ENCODE measurements at regions not wholly inside any gene's neighbourhood (a gene's known extent, or its start where the extent isn't known, plus 50 kb on each side); places are given as distances from the start of the nearest gene placed in this dataset.

GRCh38 chr10:71038921-71039320 lies 150.6 kb upstream of the PCBD1 start:
- peaks cover 8% of the 10 kb centered on the region for H3K4me1 Mint-ChIP-seq (ENCODE audit: unreplicated experiment)
- H3K27ac Mint-ChIP-seq (ENCODE audit: unreplicated experiment) = no peak overlapping the region
- no peaks in the 10 kb centered on the region for H3K36me3 Mint-ChIP-seq (ENCODE audit: unreplicated experiment)
- H3K4me3 Mint-ChIP-seq (ENCODE audit: unreplicated experiment) = no peak overlapping the region
- no peak for DNase-seq (ENCODE audit: extremely low spot score, unreplicated experiment)
- H3K27me3 Mint-ChIP-seq (ENCODE audit: unreplicated experiment) = peaks cover 32% of the 10 kb centered on the region
- no peak for TF ChIP-seq CTCF (IDR thresholded peaks at IDR 0.05)
- no peaks in the 10 kb centered on the region for H3K9me3 Mint-ChIP-seq (ENCODE audit: unreplicated experiment)

DNA sequence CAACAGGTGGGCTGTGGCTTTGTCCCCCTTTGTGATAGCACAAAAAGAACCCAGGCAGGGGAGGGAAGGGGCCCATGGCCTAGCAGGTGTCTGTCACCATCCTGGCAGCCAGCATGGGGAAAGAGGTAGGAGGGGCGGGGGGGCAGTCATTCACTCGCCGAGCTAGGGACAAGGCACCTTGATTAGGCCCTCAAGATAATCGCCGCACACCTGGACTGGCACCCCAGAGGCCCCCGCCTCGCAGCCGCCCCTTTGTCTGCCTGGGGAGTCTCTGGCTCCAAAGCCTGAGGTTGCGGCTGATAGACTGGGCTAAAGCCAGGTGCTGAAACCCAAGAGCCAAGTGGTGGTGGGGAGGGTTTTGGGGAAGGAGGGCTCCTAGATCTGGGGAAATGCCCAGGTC lies 151.2 kb upstream of the PCBD1 start:
- Mint-ChIP-seq H3K4me1 (ENCODE audit: unreplicated experiment) (peaks cover 8% of the 10 kb centered on the region), H3K27ac (ENCODE audit: unreplicated experiment) (no peak overlapping the region), H3K36me3 (ENCODE audit: unreplicated experiment) (no peaks in the 10 kb centered on the region), H3K4me3 (ENCODE audit: unreplicated experiment) (no peak overlapping the region), H3K27me3 (ENCODE audit: unreplicated experiment) (peaks cover 32% of the 10 kb centered on the region), H3K9me3 (ENCODE audit: unreplicated experiment) (no peaks in the 10 kb centered on the region)
- no peak for DNase-seq (ENCODE audit: extremely low spot score, unreplicated experiment)
- TF ChIP-seq CTCF (IDR thresholded peaks at IDR 0.05) = no peak

DNA sequence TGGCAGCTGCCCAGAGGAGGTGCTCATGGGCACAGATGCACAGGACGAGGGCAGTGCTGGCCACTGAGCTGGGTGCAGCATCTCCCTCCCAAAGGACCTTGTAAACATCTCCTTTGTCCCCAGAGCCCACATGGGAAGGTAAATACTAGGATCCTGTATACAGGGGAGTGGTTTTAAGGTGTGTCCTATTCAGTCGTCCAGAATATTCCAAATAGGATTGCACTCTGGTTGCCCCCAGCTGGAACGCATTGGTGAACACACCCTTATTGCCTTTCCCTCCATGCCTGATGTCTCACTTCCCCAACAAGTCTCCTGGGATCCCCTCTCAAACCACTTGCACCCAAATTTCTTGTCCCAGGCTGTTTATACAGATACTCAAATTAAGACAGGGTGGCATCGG lies 152.0 kb upstream of the PCBD1 start:
- TF ChIP-seq CTCF (IDR thresholded peaks at IDR 0.05) = no peak
- no peak overlapping the region for H3K27ac Mint-ChIP-seq (ENCODE audit: unreplicated experiment)
- no peaks in the 10 kb centered on the region for H3K9me3 Mint-ChIP-seq (ENCODE audit: unreplicated experiment)
- peaks cover 37% of the 10 kb centered on the region for H3K27me3 Mint-ChIP-seq (ENCODE audit: unreplicated experiment)
- no peaks in the 10 kb centered on the region for H3K36me3 Mint-ChIP-seq (ENCODE audit: unreplicated experiment)
- peaks cover 8% of the 10 kb centered on the region for H3K4me1 Mint-ChIP-seq (ENCODE audit: unreplicated experiment)
- H3K4me3 Mint-ChIP-seq (ENCODE audit: unreplicated experiment) = no peak overlapping the region
- DNase-seq (ENCODE audit: extremely low spot score, unreplicated experiment) = no peak

DNA sequence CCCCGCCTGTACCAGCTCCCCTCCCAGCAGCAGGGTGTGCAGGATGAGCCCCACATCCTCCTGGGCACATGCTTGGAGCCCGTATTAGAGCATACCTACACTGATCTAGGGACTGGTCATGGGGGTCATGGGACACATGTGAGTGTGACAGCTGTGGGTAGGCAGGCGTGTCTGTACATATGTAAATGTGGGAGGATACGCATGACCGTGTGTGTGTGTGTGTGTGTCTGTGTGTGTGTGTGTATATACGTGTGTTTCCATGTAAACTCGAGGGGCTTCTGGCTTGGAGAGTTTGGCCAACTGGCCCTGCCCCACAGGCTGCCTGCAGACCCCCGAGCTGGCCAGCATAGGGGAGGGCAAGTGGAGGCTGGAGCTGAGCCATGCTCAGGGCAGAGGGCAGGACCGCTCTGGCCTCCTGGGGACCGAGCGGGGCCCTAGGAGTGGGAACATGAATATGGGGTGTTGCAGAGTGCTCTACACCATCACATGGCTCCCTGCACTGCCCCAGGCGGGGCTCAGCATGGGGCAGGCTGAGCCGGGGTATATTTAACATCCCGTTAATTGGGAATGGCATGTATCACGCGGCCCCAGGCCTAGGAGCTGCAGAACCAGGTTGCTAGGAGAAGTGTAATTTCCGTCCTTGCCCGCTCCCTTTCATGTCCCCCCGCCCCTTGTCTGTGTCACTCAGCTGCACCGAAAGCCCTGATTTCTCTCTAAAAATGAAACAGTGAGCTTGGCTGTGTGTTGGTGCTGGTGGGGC lies 152.7 kb upstream of the PCBD1 start:
- Mint-ChIP-seq H3K27me3 (ENCODE audit: unreplicated experiment) (peaks cover 36% of the 10 kb centered on the region), H3K4me1 (ENCODE audit: unreplicated experiment) (peaks cover 8% of the 10 kb centered on the region), H3K4me3 (ENCODE audit: unreplicated experiment) (no peak overlapping the region), H3K9me3 (ENCODE audit: unreplicated experiment) (no peaks in the 10 kb centered on the region), H3K36me3 (ENCODE audit: unreplicated experiment) (no peaks in the 10 kb centered on the region), H3K27ac (ENCODE audit: unreplicated experiment) (no peak overlapping the region)
- TF ChIP-seq CTCF (IDR thresholded peaks at IDR 0.05) = no peak
- DNase-seq (ENCODE audit: extremely low spot score, unreplicated experiment) = no peak

DNA sequence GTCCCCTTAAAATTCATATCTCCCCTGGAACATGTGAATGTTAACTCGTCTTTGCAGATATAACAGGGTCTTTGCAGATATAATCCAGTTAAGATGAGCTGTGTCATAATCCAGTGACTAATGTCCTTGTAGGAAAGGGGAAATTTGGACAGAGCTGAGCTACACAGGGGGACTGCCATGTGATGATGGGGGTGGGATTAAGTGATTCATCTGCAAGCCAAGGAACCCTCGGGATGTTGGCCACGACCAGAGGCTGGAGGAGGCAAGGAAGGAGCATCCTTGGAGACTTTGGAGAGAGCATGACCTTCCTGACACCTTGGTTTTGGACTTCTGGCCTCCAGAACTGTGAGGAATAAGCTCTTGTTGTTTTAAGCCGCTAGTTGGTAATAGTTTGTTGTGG lies 153.9 kb upstream of the PCBD1 start:
- H3K4me3 Mint-ChIP-seq (ENCODE audit: unreplicated experiment) = no peak overlapping the region
- no peak for TF ChIP-seq CTCF (IDR thresholded peaks at IDR 0.05)
- DNase-seq (ENCODE audit: extremely low spot score, unreplicated experiment) = no peak
- peaks cover 8% of the 10 kb centered on the region for H3K4me1 Mint-ChIP-seq (ENCODE audit: unreplicated experiment)
- H3K27ac Mint-ChIP-seq (ENCODE audit: unreplicated experiment) = no peak overlapping the region
- H3K36me3 Mint-ChIP-seq (ENCODE audit: unreplicated experiment) = no peaks in the 10 kb centered on the region
- peaks cover 29% of the 10 kb centered on the region for H3K27me3 Mint-ChIP-seq (ENCODE audit: unreplicated experiment)
- no peaks in the 10 kb centered on the region for H3K9me3 Mint-ChIP-seq (ENCODE audit: unreplicated experiment)

Measured in osteocyte (in vitro differentiated cells).